ENCODE measurements at regions not wholly inside any gene's neighbourhood (a gene's known extent, or its start where the extent isn't known, plus 50 kb on each side); places are given as distances from the start of the nearest gene placed in this dataset.
A peak's percentile ranks its signal among the peaks of the same experiment; 100 is the strongest.
"Not testable (repeated sequence)": the region's sequence is repeated elsewhere in the genome, so short reads cannot be mapped to it uniquely, and the experiment has no call there.

GRCh38 chr20:50328996-50329898 lies 138.6 kb downstream of the CEBPB start:
- no peak for DNase-seq (ENCODE audit: low read depth)

GRCh38 chr20:50329981-50330503 lies 139.4 kb downstream of the CEBPB start:
- no peak for DNase-seq (ENCODE audit: low read depth)

DNA sequence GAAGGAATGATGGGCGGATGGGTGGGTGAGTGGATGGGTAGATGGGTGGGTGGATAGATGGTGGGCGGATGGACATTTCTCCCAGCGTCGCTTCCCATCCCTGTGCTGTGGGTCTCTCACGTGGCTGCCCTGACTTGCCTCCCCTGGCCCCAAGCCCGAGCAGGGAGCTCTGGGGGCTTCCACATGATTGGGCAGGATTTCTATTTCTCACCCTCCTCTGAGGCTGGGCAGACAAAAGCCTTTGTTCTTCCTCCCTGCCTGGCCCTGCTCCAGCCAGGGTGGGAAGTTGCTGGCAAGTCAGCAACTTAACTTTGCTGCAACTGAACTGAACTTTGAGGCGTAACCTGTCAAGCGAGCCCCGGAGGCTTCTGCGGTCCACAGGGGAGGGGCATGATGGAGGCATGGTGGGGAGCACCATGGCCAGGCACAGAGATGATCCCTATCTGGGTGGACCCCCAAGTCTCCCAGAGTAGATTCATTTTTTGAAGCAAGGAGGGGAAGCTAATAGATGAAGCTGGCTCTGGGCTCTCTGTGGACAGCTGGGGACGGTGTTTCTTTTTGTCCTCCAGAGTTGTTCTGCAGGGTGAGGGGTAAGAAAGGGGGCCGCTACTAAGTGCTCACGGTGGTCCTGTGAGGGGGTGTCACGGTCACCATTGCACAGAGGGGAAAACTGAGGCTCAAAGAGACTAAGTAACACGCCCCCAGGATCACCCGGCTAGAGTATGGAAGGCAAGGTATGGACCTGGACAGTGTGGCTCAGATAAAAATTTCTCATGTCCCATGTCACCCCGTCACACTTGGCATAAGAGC lies 140.1 kb downstream of the CEBPB start:
- DNase-seq (ENCODE audit: low read depth): peak; percentile 82

DNA sequence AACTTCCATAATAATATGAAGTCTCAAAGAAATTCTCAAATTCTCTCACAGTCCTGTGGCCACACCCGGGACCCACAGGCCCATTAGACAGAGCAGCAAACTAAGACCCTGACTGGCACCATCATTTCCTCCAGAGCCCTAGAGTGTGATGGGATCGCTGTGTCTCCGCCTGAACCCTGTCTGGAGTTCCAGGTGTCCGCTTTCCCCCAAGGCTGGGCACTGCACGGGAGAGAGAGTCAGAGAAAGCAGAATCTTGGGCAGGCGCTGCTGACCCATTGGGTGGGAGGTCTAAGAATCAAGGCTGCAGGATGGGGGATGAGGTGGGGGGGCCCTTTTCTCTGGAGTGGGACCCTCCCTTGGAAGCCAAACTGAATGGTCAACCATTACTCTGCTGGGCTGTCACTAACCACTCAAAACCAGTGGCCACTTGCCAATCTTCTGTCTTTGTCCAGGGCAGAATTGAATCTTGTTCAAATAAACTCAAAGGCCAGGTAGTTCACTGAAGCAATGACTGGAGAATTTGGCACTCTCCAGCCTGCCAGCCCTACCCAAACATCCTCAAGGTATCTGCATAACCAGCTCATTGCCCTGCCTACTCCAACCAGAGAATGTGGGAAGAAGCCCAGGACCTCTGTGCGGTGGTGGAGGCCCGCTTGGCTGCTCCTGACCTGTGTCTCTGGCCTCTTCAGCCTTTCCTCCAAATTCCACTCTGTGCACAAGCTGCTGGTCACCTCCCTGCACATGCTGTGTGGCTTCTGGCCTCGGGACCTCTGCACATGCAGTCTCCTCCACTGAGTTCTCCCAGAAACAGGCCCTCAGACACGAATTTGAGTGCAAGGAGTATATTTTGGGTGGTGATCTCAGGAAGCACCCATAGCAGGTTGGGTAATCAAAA lies 141.1 kb downstream of the CEBPB start:
- peak; percentile 90 for DNase-seq (ENCODE audit: low read depth)

DNA sequence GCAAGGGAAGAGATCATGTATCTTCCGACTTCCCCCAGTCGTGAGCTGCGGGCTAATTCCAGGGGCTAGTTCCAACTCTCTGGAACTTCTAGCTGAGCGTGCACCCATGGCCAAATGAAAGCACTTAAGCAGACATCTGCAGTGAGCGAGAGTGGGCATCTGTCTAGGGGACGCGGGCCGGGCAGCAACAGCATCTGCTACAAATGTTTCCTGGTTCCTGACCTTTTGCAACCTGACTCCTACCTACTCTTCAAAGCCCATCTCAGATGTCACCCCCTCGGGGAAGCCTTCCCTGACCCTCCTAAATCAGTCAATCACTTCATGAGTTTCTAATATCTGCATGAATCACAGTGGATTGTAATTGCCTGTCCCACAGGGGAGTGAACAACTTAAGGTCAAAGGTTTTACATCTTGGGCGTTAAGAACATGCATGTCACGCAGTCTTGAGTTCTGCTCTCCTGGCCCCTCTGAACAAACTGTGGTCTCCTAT lies 141.9 kb downstream of the CEBPB start:
- no peak for DNase-seq (ENCODE audit: low read depth)

DNA sequence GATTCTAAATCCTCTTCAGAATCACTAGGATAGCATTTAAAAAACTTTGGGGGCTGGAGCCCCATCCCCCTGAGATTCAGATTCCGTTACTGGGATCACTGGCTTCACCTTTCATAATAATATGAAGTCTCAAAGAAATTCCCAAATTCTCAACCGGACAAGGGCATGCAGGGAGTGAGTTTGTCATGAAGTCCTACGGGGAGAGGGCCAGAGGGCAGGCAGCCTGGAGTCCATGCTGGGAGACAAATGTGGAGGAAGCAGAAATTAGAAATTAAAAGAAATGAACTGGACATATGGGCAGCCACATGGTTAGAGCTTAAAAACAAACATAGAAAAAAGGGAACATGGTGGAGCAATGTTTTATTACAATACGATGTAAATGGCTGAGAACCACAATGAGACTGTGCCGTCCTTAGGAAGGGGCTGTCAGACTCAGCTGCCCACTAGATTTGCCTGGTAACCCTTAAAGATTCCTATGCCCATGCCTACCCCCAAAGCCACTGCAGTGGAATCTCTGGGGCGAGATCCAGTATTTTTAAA lies 142.6 kb downstream of the CEBPB start:
- no peak for DNase-seq (ENCODE audit: low read depth)

GRCh38 chr20:50333812-50334211 lies 143.2 kb downstream of the CEBPB start:
- DNase-seq (ENCODE audit: low read depth): peak; percentile 96

- not testable (repeated sequence) for DNase-seq (ENCODE audit: low read depth)
Observed at GRCh38 chr20:50334512-50334911, 143.9 kb downstream of the CEBPB start.

- DNase-seq (ENCODE audit: low read depth): peak; percentile 73
Observed at GRCh38 chr20:50335105-50335504, 144.5 kb downstream of the CEBPB start.

DNA sequence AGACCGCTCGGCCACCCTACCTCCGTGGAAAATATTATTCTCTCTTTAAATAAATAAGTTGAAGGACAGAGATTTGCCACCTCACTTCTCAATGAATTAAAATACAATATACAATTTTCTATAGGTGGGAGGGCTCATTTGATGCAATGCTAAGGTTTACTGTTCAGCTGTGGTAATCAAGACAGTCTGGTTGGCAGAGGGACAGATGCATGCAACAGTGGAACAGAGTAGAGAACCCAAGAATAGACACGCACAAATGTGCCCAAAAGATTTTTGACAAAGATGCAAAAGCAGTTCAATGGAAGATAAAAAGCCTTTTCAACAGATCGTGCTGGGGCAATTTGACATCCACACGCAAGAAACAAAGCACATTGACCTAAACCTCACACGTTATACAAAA lies 145.2 kb downstream of the CEBPB start:
- DNase-seq (ENCODE audit: low read depth): no peak

GRCh38 chr20:50336661-50337060 lies 146.0 kb downstream of the CEBPB start:
- no peak for DNase-seq (ENCODE audit: low read depth)

- DNase-seq (ENCODE audit: low read depth): no peak
Observed at GRCh38 chr20:50337521-50338466, 147.2 kb downstream of the CEBPB start.

DNA sequence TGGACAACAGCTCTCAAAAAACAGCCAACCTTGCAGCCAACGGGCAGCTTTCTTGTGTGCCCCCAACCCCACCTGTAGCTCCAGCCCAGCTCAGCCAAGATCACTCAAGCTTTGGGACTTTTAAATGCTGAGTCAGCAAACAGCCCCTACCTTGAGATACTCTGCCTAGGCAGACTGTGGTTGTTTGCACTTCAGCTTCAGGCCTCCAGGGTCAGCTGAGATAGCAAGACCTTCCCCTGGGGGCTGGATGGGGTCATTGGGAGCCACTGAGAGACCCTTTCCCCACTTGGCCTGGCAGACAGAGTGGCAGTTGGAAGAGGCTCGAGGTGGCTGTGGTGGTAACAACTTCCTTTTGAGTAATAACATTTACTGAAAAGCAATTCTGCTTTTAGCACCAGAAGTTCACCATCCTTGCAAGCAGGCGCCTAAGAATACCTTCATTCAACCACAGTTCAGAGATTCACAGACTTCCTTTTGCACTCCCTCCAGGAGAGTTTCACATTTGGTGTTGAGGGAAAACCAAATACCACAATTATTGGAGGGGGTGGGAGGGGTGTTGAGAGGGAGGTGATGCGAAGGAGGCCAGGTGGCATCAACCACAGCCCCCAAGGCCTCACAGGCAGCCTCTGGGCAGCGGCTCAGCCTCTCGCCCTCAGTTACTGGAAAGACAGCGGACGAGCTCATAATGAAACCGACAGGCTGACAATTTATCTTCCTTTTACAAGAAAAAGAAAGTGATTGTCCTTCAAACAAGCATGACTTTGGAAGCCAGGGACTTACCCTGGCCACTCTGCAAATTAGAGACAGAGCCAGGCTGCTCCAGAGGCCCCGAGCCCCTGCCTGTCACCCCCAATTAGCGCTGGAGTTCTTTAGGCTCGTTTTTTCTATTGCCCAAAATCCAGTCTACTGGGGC lies 148.1 kb downstream of the CEBPB start:
- peak; percentile 66 for DNase-seq (ENCODE audit: low read depth)

DNA sequence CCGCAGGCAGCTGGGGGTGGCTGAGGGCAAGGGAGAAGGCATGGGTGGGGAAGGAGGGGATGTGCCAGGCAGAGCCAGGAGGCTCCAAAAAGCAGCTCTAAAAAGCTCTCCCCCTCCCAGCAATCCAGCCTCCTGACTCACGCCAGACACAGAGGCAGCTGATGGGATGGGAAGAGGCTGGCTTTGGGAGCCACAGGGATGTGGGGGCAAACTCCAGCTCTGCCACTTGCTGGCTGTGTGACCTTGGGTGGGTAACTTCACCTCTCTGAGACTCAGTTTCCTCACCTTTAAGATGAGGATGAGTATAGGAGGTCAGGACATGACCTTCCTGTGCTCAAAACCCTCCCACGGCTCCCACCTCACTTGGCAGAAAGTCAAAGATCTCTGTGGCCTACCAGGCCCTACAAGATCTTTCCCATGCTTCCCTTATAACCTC lies 148.9 kb downstream of the CEBPB start:
- no peak for DNase-seq (ENCODE audit: low read depth)

- DNase-seq (ENCODE audit: low read depth): no peak
Observed at GRCh38 chr20:50340541-50340940, 149.9 kb downstream of the CEBPB start.

DNA sequence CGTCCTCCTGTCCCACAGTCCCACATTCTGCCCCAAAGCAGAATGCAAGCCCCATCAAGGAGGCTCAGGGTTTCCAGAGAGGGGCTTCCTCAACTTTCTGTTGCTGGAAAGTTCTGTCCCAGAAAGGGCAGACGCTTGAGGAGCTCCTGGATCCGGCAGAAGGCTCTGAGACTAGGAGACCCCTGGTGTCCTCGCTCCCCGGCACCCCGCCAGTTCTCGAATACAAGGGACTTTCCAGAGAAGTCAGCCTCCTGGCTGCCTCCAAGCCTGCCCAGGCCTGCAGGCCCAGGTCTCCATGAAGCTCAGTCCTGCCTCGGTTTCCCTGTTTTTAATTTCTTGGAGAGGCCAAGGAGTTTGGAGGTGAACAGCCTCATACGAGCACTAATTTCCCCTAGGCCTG lies 150.4 kb downstream of the CEBPB start:
- no peak for DNase-seq (ENCODE audit: low read depth)

DNA sequence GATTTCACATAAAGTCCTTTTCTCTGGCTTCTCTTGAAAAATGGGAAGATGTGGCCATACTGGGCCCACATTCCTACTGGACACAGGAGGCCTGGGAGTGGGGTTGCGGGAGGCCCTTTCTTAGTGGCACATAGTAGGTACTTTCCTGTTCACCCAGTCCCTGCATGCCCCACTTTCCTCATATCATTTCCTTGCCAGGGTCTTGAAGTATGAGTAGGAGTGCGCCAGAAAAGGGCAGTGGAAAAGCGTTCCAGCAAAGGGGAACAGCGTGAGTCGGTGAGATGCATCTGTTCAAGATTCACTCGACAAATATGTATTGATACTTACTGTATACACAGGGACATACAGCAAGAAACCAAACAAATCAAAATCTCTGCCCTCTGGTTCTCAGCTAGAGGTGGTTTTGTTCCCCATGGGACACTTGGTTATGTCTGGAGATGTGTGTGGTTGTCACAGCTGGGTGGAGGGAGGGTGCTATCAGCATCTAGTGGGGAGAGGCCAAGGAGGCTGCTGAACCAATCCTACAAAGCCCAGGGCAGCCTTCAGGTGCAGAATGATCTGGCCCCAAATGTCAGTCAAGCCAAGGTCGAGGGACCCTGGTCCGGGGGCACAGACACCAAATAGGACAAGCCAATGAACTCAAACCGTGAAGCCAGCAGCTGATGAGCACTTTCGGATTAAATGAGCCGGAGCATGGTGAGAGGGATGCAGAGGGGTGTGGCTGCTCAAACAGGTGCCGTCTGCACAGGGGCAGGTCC lies 151.4 kb downstream of the CEBPB start:
- no peak for DNase-seq (ENCODE audit: low read depth)

DNA sequence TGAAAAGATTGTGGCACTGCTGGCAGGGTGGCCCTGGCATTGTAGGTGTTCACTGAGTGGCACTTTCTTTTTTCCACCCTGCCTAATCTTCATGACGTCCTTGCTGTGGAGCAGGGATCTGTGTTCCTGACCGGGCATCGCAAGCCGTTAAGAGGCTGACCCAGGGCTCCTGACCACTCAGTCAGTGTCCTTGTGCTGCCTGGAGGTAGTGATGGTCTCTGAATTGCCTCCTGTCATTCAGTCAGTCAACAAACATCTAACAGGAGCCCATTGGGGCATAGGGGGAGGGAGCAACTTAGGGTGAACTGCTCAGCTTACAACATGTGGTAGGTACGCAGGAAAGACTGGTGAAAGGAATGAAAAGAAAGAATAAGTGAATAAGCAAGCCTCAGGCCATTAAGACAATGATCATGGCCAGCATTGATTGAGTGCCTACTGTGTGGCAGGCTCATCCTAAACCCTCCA lies 152.0 kb downstream of the CEBPB start:
- no peak for DNase-seq (ENCODE audit: low read depth)
